CD14-positive monocyte (primary cell): ENCODE measurements at regions not wholly inside any gene's neighbourhood (a gene's known extent, or its start where the extent isn't known, plus 50 kb on each side); places are given as distances from the start of the nearest gene placed in this dataset.
A peak's percentile ranks its signal among the peaks of the same experiment; 100 is the strongest.

Experiments
- DNase-seq, 3 donors: peaks; one replicate each; pipeline ENCODE4 v3.0.0-alpha.2; 2011 to 2022
- H2AFZ ChIP-seq: 2 replicates; pipeline ENCODE4 v1.6.0; 2012; ENCODE audit warnings: mild to moderate bottlenecking, low read depth, low read length, inconsistent platforms; ENCODE audit not compliant: insufficient read depth, poor library complexity, severe bottlenecking
- H3K27ac ChIP-seq, 2 donors: 1 replicate in 1 of 2; 2 replicates in 1 of 2; pipeline ENCODE4 v1.5.1; 2012 to 2013; ENCODE audit warnings: low read length in 2 of 2, control low read depth in 1 of 2, inconsistent platforms in 1 of 2, low read depth in 1 of 2, mild to moderate bottlenecking in 1 of 2
- H3K27me3 ChIP-seq, 2 donors: one replicate each; pipeline versions ENCODE4 v1.6.0 to v1.6.1; 2011 to 2013; ENCODE audit warnings: low read length in 2 of 2; ENCODE audit not compliant: control insufficient read depth in 2 of 2, insufficient read depth in 2 of 2
- H3K36me3 ChIP-seq, 2 donors: replicated peaks in 1 of 2; 1 replicate in 1 of 2; 2 replicates in 1 of 2; pipeline versions ENCODE4 v1.5.1 to v1.6.1; 2012 to 2013; ENCODE audit warnings: low read length in 2 of 2, control low read depth in 1 of 2, inconsistent platforms in 1 of 2, mild to moderate bottlenecking in 1 of 2; ENCODE audit not compliant: insufficient read depth in 2 of 2, control insufficient read depth in 1 of 2
- H3K4me1 ChIP-seq, 2 donors: 1 replicate in 1 of 2; 2 replicates in 1 of 2; pipeline versions ENCODE4 v1.5.1 to v1.6.1; 2012 to 2013; ENCODE audit warnings: low read length in 2 of 2, control low read depth in 1 of 2, inconsistent platforms in 1 of 2, mild to moderate bottlenecking in 1 of 2, moderate library complexity in 1 of 2; ENCODE audit not compliant: insufficient read depth in 2 of 2, control insufficient read depth in 1 of 2
- H3K4me2 ChIP-seq: replicated peaks from 2 replicates; pipeline ENCODE3; 2012; ENCODE audit warnings: low read length, moderate library complexity, mild to moderate bottlenecking; ENCODE audit not compliant: poor library complexity, severe bottlenecking; ENCODE audit errors: extremely low read depth
- H3K4me3 ChIP-seq, 3 experiments: fragments of 200-600 bp in 1 of 3; sonication (generic) in 1 of 3; replicated peaks in 1 of 3; 1 replicate in 2 of 3; 2 replicates in 1 of 3; pipeline ENCODE4 v1.5.1; 2011 to 2013; ENCODE audit warnings: low read length in 3 of 3, mild to moderate bottlenecking in 3 of 3, control low read depth in 2 of 3, low read depth in 2 of 3, inconsistent platforms in 1 of 3, moderate library complexity in 1 of 3
- H3K79me2 ChIP-seq: 2 replicates; pipeline ENCODE4 v1.6.0; 2012; ENCODE audit warnings: mild to moderate bottlenecking, control low read depth, inconsistent platforms, low read length, moderate library complexity; ENCODE audit not compliant: insufficient read depth
- H3K9ac ChIP-seq: 2 replicates; pipeline ENCODE4 v1.6.0; 2017; ENCODE audit warnings: low read length, mild to moderate bottlenecking; ENCODE audit not compliant: insufficient read depth, poor library complexity, severe bottlenecking
- H3K9me3 ChIP-seq, 2 donors: replicated peaks in 1 of 2; 1 replicate in 1 of 2; 2 replicates in 1 of 2; pipeline versions ENCODE4 v1.5.1 to v1.6.1; 2012 to 2013; ENCODE audit warnings: low read length in 2 of 2, control low read depth in 1 of 2; ENCODE audit not compliant: control insufficient read depth in 1 of 2, insufficient read depth in 1 of 2
- H4K20me1 ChIP-seq: 2 replicates; pipeline ENCODE4 v1.6.0; 2012; ENCODE audit warnings: mild to moderate bottlenecking, low read length, control low read depth, moderate library complexity; ENCODE audit not compliant: insufficient read depth
- H3K27ac Mint-ChIP-seq, 7 donors: one replicate each; pipeline ENCODE4 v1.8.0; 2020; ENCODE audit warnings: mild to moderate bottlenecking in 7 of 7, mixed read lengths in 7 of 7, moderate library complexity in 6 of 7, inconsistent platforms in 2 of 7
- H3K27me3 Mint-ChIP-seq, 3 donors: one replicate each; pipeline ENCODE4 v1.8.0; 2021 to 2022; ENCODE audit warnings: low read depth in 3 of 3, mild to moderate bottlenecking in 3 of 3, mixed read lengths in 3 of 3, moderate library complexity in 3 of 3, inconsistent platforms in 1 of 3
- H3K36me3 Mint-ChIP-seq, 2 donors: one replicate each; pipeline ENCODE4 v1.8.0; 2020; ENCODE audit warnings: mixed read lengths in 2 of 2, inconsistent platforms in 1 of 2, mild to moderate bottlenecking in 1 of 2
- H3K4me1 Mint-ChIP-seq: one replicate; pipeline ENCODE4 v1.8.0; 2020; ENCODE audit warnings: mild to moderate bottlenecking, mixed read lengths
- H3K4me3 Mint-ChIP-seq, 2 donors: one replicate each; pipeline ENCODE4 v1.8.0; 2020; ENCODE audit warnings: mild to moderate bottlenecking in 2 of 2, mixed read lengths in 2 of 2, moderate library complexity in 1 of 2
- H3K9me3 Mint-ChIP-seq, 7 donors: one replicate each; pipeline ENCODE4 v1.8.0; 2020 to 2022; ENCODE audit warnings: mixed read lengths in 7 of 7, mild to moderate bottlenecking in 6 of 7, moderate library complexity in 6 of 7, inconsistent platforms in 2 of 7
- CTCF ChIP-seq: fragments of 200-600 bp; IDR thresholded peaks from one replicate; pipeline ENCODE4 v1.8.0; 2022; ENCODE audit warnings: antibody characterized with exemption, mild to moderate bottlenecking
- WGBS: methylation state at CpG from one replicate; pipeline ENCODE4 v1.1.5; 2013; ENCODE audit warnings: missing lambda C conversion rate; ENCODE audit not compliant: insufficient coverage; 5-methylcytosine and 5-hydroxymethylcytosine counted together
- intact Hi-C, 2 donors: fragments of 100-400 bp; cut with micrococcal nuclease; formaldehyde crosslinking; loops; one replicate each; pipeline versions ENCODE4 v1.15.0 to v1.15.1; 2023

GRCh38 chr14:55802986-55803872 lies 223.2 kb downstream of the KTN1 start:
- H3K4me2 ChIP-seq: no peak overlapping the region
- no peaks in the 10 kb centered on the region for H3K27me3 ChIP-seq
- TF ChIP-seq CTCF: no peak
- Mint-ChIP-seq H3K9me3 (peaks cover 2 to 14% (median 5%) of the 10 kb centered on the region in 7 donors), H3K4me1 (peaks cover 21% of the 10 kb centered on the region), H3K36me3 (no peaks in the 10 kb centered on the region), H3K27ac (no peak overlapping the region), H3K27me3 (peaks cover 0 to 7% (median 3%) of the 10 kb centered on the region in 3 donors), H3K4me3 (no peak overlapping the region)
- no peak overlapping the region for H3K4me3 ChIP-seq
- no peak overlapping the region for H3K27ac ChIP-seq
- peaks cover 4 to 9% of the 10 kb centered on the region in 2 donors for H3K4me1 ChIP-seq
- H3K79me2 ChIP-seq: no peaks in the 10 kb centered on the region
- H2AFZ ChIP-seq: no peak overlapping the region
- peak in 1 of 3 donors; percentile 37 for DNase-seq
- H3K9ac ChIP-seq: no peak overlapping the region
- intact Hi-C loops: no loop called here
- H3K36me3 ChIP-seq: no peaks in the 10 kb centered on the region
- H3K9me3 ChIP-seq: no peaks in the 10 kb centered on the region
- H4K20me1 ChIP-seq: no peaks in the 10 kb centered on the region
- 100% methylated on average over 2 of the region's 4 CpGs for WGBS

- H3K27ac ChIP-seq: no peak overlapping the region
- no peaks in the 10 kb centered on the region for H3K36me3 ChIP-seq
- peak overlapping the region in 1 of 2 donors; percentile 2 for H3K4me3 Mint-ChIP-seq
- no peak overlapping the region for H2AFZ ChIP-seq
- no peaks in the 10 kb centered on the region for H3K79me2 ChIP-seq
- no peaks in the 10 kb centered on the region for H4K20me1 ChIP-seq
- TF ChIP-seq CTCF: no peak
- no peaks in the 10 kb centered on the region for H3K9me3 ChIP-seq
- no peaks in the 10 kb centered on the region for H3K36me3 Mint-ChIP-seq
- peaks cover 21% of the 10 kb centered on the region for H3K4me1 Mint-ChIP-seq
- H3K4me1 ChIP-seq: peaks cover 4 to 9% of the 10 kb centered on the region in 2 donors
- peaks cover 2 to 12% (median 6%) of the 10 kb centered on the region in 7 donors for H3K9me3 Mint-ChIP-seq
- intact Hi-C loops: no loop called here
- H3K9ac ChIP-seq: no peak overlapping the region
- H3K27me3 ChIP-seq: no peaks in the 10 kb centered on the region
- H3K4me3 ChIP-seq: no peak overlapping the region
- H3K4me2 ChIP-seq: no peak overlapping the region
- no peak for DNase-seq
- no peak overlapping the region for H3K27ac Mint-ChIP-seq
- H3K27me3 Mint-ChIP-seq: peaks cover 0 to 7% (median 3%) of the 10 kb centered on the region in 3 donors
- WGBS: 97% methylated on average over 4 of the region's 5 CpGs
Observed at GRCh38 chr14:55803873-55804553, 224.0 kb downstream of the KTN1 start.
